ENCODE measurements at regions not wholly inside any gene's neighbourhood (a gene's known extent, or its start where the extent isn't known, plus 50 kb on each side); places are given as distances from the start of the nearest gene placed in this dataset.

DNA sequence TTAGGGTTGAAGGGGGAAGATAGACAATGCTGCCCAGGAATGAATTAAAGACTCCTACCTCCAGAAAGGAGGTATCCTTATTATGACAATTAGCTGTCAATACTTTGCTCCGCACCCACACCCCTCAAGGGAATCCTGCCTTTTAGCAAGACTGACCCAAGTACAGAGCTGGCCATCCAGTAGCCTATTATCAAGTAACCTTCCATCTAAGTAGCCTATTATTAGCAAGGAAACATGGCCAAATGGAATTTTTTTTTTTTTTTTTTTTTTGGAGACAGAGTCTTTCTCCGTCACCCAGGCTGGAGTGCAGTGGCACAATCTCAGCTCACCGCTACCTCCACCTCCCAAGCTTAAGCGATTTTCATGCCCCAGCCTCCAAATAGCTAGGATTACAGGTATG, 161.3 kb downstream of the PMP22 start (continued):
- TF ChIP-seq REST (IDR thresholded peaks at IDR 0.05; ENCODE audit: low read depth) (no peak), JUND (IDR thresholded peaks at IDR 0.05) (no peak), EZH2 (IDR thresholded peaks at IDR 0.05) (no peak), ZFX (IDR thresholded peaks at IDR 0.05) (no peak), TCF7L2 (IDR thresholded peaks at IDR 0.05; ENCODE audit: borderline replicate concordance, extremely low read depth, insufficient read depth, insufficient read length) (no peak), FOSL1 (IDR thresholded peaks at IDR 0.05; ENCODE audit: low read depth) (no peak), CTCF (IDR thresholded peaks at IDR 0.05 in 2 of 3, conservative IDR thresholded peaks at IDR 0.05 in 1 of 3; ENCODE audit: borderline replicate concordance in 1 of 3, insufficient read depth in 1 of 3, low read depth in 2 of 3, low read length in 2 of 3) (no peak)

DNA sequence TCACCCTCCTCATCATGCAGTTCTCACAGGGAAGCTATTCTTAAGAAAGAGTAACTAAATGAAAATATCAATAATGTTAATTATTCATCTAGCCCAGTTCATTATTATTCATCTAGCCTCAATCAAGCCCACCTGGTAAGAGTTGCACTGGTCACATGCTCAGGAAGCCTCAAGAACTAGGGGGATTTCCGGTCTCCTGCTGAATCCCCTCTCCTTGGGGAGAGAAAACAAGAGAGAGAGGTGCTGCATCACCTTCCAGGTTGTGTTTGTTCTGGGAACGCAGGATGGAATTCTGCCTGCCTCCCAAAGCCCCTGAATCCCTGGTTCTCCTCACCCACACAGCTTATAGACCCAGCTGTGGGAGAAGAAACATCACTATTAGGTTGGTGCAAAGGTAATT, 164.0 kb downstream of the PMP22 start:
- Histone ChIP-seq H3K4me1 (ENCODE audit: control insufficient read depth in 1 of 2, insufficient read depth in 2 of 2, low read length in 2 of 2) (peaks cover 0 to 4% of the 10 kb centered on the region in 2 experiments; a peak in 2 of 4 replicates), H3K4me3 (replicated peaks in 1 of 2; ENCODE audit: low read depth in 1 of 2, low read length in 2 of 2) (no peak overlapping the region), H3K4me2 (ENCODE audit: low read length) (no peak overlapping the region), H2AFZ (ENCODE audit: low read depth, low read length, poor library complexity, severe bottlenecking) (no peak overlapping the region), H3K9me2 (ENCODE audit: insufficient read depth) (no peaks in the 10 kb centered on the region), H3K27ac (ENCODE audit: low read depth, low read length) (no peak overlapping the region), H3K27me3 (ENCODE audit: insufficient read depth, low read length) (peaks cover 4% of the 10 kb centered on the region; the same call in 1 of the 2 replicates), H3K36me3 (ENCODE audit: control insufficient read depth in 1 of 2, insufficient read depth in 2 of 2, low read length in 2 of 2) (no peaks in the 10 kb centered on the region), H4K20me1 (ENCODE audit: insufficient read depth) (no peaks in the 10 kb centered on the region), H3K9me3 (ENCODE audit: control insufficient read depth in 1 of 2, insufficient read depth in 1 of 2, low read depth in 1 of 2, low read length in 2 of 2) (no peaks in the 10 kb centered on the region), H3K79me2 (ENCODE audit: insufficient read depth, low read length) (no peaks in the 10 kb centered on the region), H3K9ac (ENCODE audit: low read length) (no peak overlapping the region)
- RAD21 ChIA-PET (ENCODE audit: low non-redundant PET in 1 of 2, low total read pairs in 2 of 2, uncharacterized antibody in 2 of 2, unreplicated experiment in 2 of 2) = no interaction called here
- ATAC-seq (no peak), DNase-seq (ENCODE audit: low read depth, low spot score) (no peak)
- POLR2A ChIA-PET = no interaction called here
- CTCF ChIA-PET = no interaction called here
- intact Hi-C loops (cut with micrococcal nuclease) = no loop called here
- BruUV-seq (replicated peaks) = no TSS peak
- TF ChIP-seq POLR2AphosphoS5 (IDR thresholded peaks at IDR 0.05; ENCODE audit: low read depth, low read length) (no peak), JUND (IDR thresholded peaks at IDR 0.05) (no peak), SIN3A (IDR thresholded peaks at IDR 0.05; ENCODE audit: low read depth) (no peak), TCF7L2 (IDR thresholded peaks at IDR 0.05; ENCODE audit: borderline replicate concordance, extremely low read depth, insufficient read depth, insufficient read length) (no peak), SP1 (IDR thresholded peaks at IDR 0.05; ENCODE audit: low read depth) (no peak), ZBTB33 (IDR thresholded peaks at IDR 0.05; ENCODE audit: extremely low read depth, insufficient replicate concordance, low read length) (no peak), CBX3 (IDR thresholded peaks at IDR 0.05; ENCODE audit: low read depth) (no peak), ELF1 (IDR thresholded peaks at IDR 0.05; ENCODE audit: borderline replicate concordance, low read depth) (no peak), REST (IDR thresholded peaks at IDR 0.05; ENCODE audit: low read depth) (no peak), SRF (IDR thresholded peaks at IDR 0.05; ENCODE audit: low read depth) (no peak)
